Neural progenitor cell (in vitro differentiated cells): ENCODE measurements at regions not wholly inside any gene's neighbourhood (a gene's known extent, or its start where the extent isn't known, plus 50 kb on each side); places are given as distances from the start of the nearest gene placed in this dataset.

ENCODE experiments used
- EZH2 ChIP-seq: fragments of 200-600 bp; sonication (generic); IDR thresholded peaks from 2 replicates; pipeline ENCODE4 v1.6.1; 2017; ENCODE audit warnings: antibody characterized with exemption, mild to moderate bottlenecking, moderate library complexity
- EZH2phosphoT487 ChIP-seq: fragments of 200-600 bp; sonication (generic); IDR thresholded peaks from 2 replicates; pipeline ENCODE4 v1.6.1; 2017; ENCODE audit warnings: antibody characterized with exemption
- TF ChIP-seq, protein P1 (sequence below): fragments of 200-600 bp; sonication (generic); IDR thresholded peaks from 2 replicates; pipeline ENCODE4 v1.5.1; 2017; ENCODE audit warnings: antibody characterized with exemption, mild to moderate bottlenecking

DNA sequence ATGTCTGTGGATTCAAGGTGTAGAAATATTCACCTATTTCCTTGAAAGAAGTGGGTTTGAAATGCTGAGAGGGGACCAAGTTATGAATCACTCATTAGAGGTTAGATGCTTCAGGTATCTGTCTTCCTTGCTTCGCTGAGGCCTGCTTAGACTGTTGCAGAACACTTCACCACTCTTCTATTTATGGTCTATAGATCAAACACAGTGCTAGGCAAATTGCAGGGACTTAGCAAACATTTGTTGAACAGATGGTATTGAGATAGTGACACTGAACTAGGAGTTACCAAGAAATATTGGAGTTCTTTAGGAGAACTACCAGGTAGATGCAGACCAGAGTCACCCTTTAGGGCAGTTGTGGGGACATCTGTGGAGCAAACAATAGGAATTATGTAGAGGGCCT is 123.8 kb downstream of the RFPL4B start:
- TF ChIP-seq, protein P1, sequence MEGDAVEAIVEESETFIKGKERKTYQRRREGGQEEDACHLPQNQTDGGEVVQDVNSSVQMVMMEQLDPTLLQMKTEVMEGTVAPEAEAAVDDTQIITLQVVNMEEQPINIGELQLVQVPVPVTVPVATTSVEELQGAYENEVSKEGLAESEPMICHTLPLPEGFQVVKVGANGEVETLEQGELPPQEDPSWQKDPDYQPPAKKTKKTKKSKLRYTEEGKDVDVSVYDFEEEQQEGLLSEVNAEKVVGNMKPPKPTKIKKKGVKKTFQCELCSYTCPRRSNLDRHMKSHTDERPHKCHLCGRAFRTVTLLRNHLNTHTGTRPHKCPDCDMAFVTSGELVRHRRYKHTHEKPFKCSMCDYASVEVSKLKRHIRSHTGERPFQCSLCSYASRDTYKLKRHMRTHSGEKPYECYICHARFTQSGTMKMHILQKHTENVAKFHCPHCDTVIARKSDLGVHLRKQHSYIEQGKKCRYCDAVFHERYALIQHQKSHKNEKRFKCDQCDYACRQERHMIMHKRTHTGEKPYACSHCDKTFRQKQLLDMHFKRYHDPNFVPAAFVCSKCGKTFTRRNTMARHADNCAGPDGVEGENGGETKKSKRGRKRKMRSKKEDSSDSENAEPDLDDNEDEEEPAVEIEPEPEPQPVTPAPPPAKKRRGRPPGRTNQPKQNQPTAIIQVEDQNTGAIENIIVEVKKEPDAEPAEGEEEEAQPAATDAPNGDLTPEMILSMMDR = no peak
- TF ChIP-seq EZH2 (no peak), EZH2phosphoT487 (no peak)
